GM13976 (cell line): ENCODE measurements at regions not wholly inside any gene's neighbourhood (a gene's known extent, or its start where the extent isn't known, plus 50 kb on each side); places are given as distances from the start of the nearest gene placed in this dataset.
"Not testable (repeated sequence)": the region's sequence is repeated elsewhere in the genome, so short reads cannot be mapped to it uniquely, and the experiment has no call there.

ENCODE experiments used
- DNase-seq: peaks from one replicate; pipeline ENCODE4 v3.0.0; 2012; ENCODE audit warnings: low spot score
- CTCF ChIP-seq: IDR thresholded peaks from 2 replicates; pipeline ENCODE4 v1.5.1; 2012; ENCODE audit warnings: borderline replicate concordance, mild to moderate bottlenecking; ENCODE audit not compliant: insufficient read depth; ENCODE audit errors: extremely low read depth, missing control alignments, control extremely low read depth
- in situ Hi-C: fragments of 300-500 bp; cut with MboI; formaldehyde crosslinking; loops from one replicate; pipeline ENCODE4 v1.12.0; 2022; ENCODE audit warnings: low sequenced_read_pairs, mixed read lengths, inconsistent platforms; ENCODE audit not compliant: unreplicated experiment

GRCh38 chr15:87741350-87741749, 515.2 kb downstream of the NTRK3 start:
- no peak for TF ChIP-seq CTCF
- in situ Hi-C loops, result no loop called here
- DNase-seq, result no peak

- no peak for DNase-seq
- TF ChIP-seq CTCF, result no peak
- in situ Hi-C loops, result no loop called here
Observed at GRCh38 chr15:87740655-87741344, 515.7 kb downstream of the NTRK3 start.

GRCh38 chr15:87739866-87740265, 516.7 kb downstream of the NTRK3 start:
- no peak for DNase-seq
- in situ Hi-C loops, result no loop called here
- no peak for TF ChIP-seq CTCF

GRCh38 chr15:87739081-87739480, 517.5 kb downstream of the NTRK3 start:
- in situ Hi-C loops, result no loop called here
- no peak for DNase-seq
- no peak for TF ChIP-seq CTCF

- in situ Hi-C loops, DNase-seq: not testable (repeated sequence)
Observed at GRCh38 chr15:87737460-87737859, 519.1 kb downstream of the NTRK3 start.

- in situ Hi-C loops, result no loop called here
- no peak for TF ChIP-seq CTCF
- no peak for DNase-seq
Observed at GRCh38 chr15:87736891-87737389, 519.6 kb downstream of the NTRK3 start.

- no peak for DNase-seq
- no peak for TF ChIP-seq CTCF
- in situ Hi-C loops, result no loop called here
Observed at GRCh38 chr15:87736401-87736800, 520.1 kb downstream of the NTRK3 start.
